Mammary epithelial cell (primary cell): ENCODE measurements at regions not wholly inside any gene's neighbourhood (a gene's known extent, or its start where the extent isn't known, plus 50 kb on each side); places are given as distances from the start of the nearest gene placed in this dataset.

Experiments
- EZH2 ChIP-seq: IDR thresholded peaks from 2 replicates; pipeline ENCODE4 v1.6.1; 2012; ENCODE audit warnings: low read length, inconsistent platforms, borderline replicate concordance
- TF ChIP-seq, protein P1 (sequence below), 2 donors: IDR thresholded peaks in 1 of 2; conservative IDR thresholded peaks in 1 of 2; 2 replicates each; pipeline ENCODE4 v1.5.1; 2011 to 2012; ENCODE audit warnings: inconsistent platforms in 2 of 2, low read length in 2 of 2, mild to moderate bottlenecking in 2 of 2, control low read depth in 1 of 2, low read depth in 1 of 2; ENCODE audit not compliant: insufficient read depth in 1 of 2; ENCODE audit errors: extremely low read depth in 1 of 2

DNA sequence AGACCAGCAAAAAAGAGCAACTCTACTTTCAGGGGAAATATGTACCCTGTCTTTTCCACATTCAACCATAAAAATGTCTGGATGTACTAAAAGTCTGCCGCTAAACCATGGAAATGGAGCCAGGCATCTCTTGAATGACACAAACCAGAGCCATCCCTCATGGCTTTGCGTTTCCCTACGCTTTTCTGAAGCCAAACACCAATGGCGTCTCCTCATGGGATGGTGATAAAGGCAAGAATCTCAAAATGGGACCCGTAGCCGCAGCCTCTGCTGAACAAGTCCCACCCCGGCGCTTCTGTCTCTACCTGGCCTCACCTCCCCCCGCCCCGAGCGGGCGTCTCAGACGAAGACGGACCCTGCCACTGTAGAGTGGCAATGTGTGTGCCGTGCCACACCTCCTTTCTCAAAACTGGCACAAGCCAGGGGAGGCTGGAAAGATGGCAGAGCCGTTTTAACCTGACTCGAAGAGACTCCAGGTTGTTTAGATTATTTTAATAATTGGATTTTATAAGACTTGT lies 80.3 kb upstream of the AFDN start:
- TF ChIP-seq, protein P1, sequence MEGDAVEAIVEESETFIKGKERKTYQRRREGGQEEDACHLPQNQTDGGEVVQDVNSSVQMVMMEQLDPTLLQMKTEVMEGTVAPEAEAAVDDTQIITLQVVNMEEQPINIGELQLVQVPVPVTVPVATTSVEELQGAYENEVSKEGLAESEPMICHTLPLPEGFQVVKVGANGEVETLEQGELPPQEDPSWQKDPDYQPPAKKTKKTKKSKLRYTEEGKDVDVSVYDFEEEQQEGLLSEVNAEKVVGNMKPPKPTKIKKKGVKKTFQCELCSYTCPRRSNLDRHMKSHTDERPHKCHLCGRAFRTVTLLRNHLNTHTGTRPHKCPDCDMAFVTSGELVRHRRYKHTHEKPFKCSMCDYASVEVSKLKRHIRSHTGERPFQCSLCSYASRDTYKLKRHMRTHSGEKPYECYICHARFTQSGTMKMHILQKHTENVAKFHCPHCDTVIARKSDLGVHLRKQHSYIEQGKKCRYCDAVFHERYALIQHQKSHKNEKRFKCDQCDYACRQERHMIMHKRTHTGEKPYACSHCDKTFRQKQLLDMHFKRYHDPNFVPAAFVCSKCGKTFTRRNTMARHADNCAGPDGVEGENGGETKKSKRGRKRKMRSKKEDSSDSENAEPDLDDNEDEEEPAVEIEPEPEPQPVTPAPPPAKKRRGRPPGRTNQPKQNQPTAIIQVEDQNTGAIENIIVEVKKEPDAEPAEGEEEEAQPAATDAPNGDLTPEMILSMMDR (conservative IDR thresholded peaks at IDR 0.05 in 1 of 2, IDR thresholded peaks at IDR 0.05 in 1 of 2; ENCODE audit: extremely low read depth in 1 of 2, insufficient read depth in 1 of 2, low read depth in 1 of 2, low read length in 2 of 2), result no peak
- no peak for TF ChIP-seq EZH2
